WTC11 (cell line): ENCODE measurements at regions not wholly inside any gene's neighbourhood (a gene's known extent, or its start where the extent isn't known, plus 50 kb on each side); places are given as distances from the start of the nearest gene placed in this dataset.

ENCODE experiments used
- ATAC-seq: fragments of 200-7000 bp; cut with Tn5 transposase; 2 replicates; pipeline ENCODE4 v1.10.0; 2021; ENCODE audit warnings: mild to moderate bottlenecking, moderate library complexity
- CTCF ChIA-PET: fragments of 300-600 bp; sonication (Branson Sonifier 250); formaldehyde crosslinking; loops from one replicate; lab custom pipeline; 2021; ENCODE audit warnings: antibody characterized with exemption; lab: Charles Lee
- POLR2A ChIA-PET: fragments of 350-600 bp; sonication (Branson Sonifier 250); formaldehyde crosslinking; loops from one replicate; lab custom pipeline; 2021; ENCODE audit warnings: antibody characterized with exemption; lab: Charles Lee
- DNase-seq: peaks from one replicate; pipeline ENCODE4 v3.0.0; 2021; ENCODE audit warnings: low spot score
- H3K27ac Mint-ChIP-seq: 2 replicates; pipeline ENCODE4 v1.8.0; 2021; ENCODE audit warnings: mixed read lengths
- H3K27me3 Mint-ChIP-seq: 2 replicates; pipeline ENCODE4 v1.8.0; 2021; ENCODE audit warnings: low read depth, mild to moderate bottlenecking, moderate library complexity, mixed read lengths
- H3K36me3 Mint-ChIP-seq: 2 replicates; pipeline ENCODE4 v1.8.0; 2021; ENCODE audit warnings: mixed read lengths
- H3K4me1 Mint-ChIP-seq: 2 replicates; pipeline ENCODE4 v1.8.0; 2022; ENCODE audit warnings: mixed read lengths
- H3K4me3 Mint-ChIP-seq: 2 replicates; pipeline ENCODE4 v1.8.0; 2021; ENCODE audit warnings: mild to moderate bottlenecking, moderate library complexity, mixed read lengths
- H3K9me3 Mint-ChIP-seq: 2 replicates; pipeline ENCODE4 v1.8.0; 2021; ENCODE audit warnings: mixed read lengths
- ATF2 ChIP-seq: sonication (generic); formaldehyde crosslinking; IDR thresholded peaks from 2 replicates; pipeline ENCODE4 v1.8.1; 2022; ENCODE audit warnings: low read depth, missing genetic modification reagents, borderline replicate concordance
- ATF6 ChIP-seq: sonication (generic); formaldehyde crosslinking; IDR thresholded peaks from 2 replicates; pipeline ENCODE4 v1.8.1; 2023; ENCODE audit warnings: mild to moderate bottlenecking, missing genetic modification reagents
- CDX4 ChIP-seq: fragments of 250-450 bp; sonication (Bioruptor Pico); IDR thresholded peaks from 2 replicates; pipeline ENCODE4 v1.9.0; 2021; ENCODE audit warnings: moderate library complexity, mild to moderate bottlenecking, inconsistent platforms, borderline replicate concordance
- CTCF ChIP-seq: fragments of 200-600 bp; IDR thresholded peaks from 2 replicates; pipeline ENCODE4 v1.8.0; 2022; ENCODE audit warnings: antibody characterized with exemption
- ELF4 ChIP-seq: sonication (generic); formaldehyde crosslinking; IDR thresholded peaks from 2 replicates; pipeline ENCODE4 v1.8.1; 2022; ENCODE audit warnings: low read depth, mild to moderate bottlenecking, moderate library complexity, missing genetic modification reagents
- ESRRA ChIP-seq: sonication (generic); formaldehyde crosslinking; IDR thresholded peaks from 2 replicates; pipeline ENCODE4 v1.8.1; 2022; ENCODE audit warnings: mild to moderate bottlenecking, missing genetic modification reagents, borderline replicate concordance
- FOXP1 ChIP-seq: sonication (generic); formaldehyde crosslinking; IDR thresholded peaks from 2 replicates; pipeline ENCODE4 v1.8.0; 2022; ENCODE audit warnings: missing genetic modification reagents, mild to moderate bottlenecking, moderate library complexity, borderline replicate concordance
- JAZF1 ChIP-seq: fragments of 250-450 bp; sonication (Bioruptor Pico); IDR thresholded peaks from 2 replicates; pipeline ENCODE4 v1.9.0; 2021; ENCODE audit warnings: moderate library complexity, mild to moderate bottlenecking, inconsistent platforms
- MAX ChIP-seq: sonication (generic); formaldehyde crosslinking; IDR thresholded peaks from 2 replicates; pipeline ENCODE4 v1.8.0; 2022; ENCODE audit warnings: mild to moderate bottlenecking, missing genetic modification reagents
- NFE2L1 ChIP-seq: sonication (generic); formaldehyde crosslinking; IDR thresholded peaks from 2 replicates; pipeline ENCODE4 v1.8.1; 2023; ENCODE audit warnings: missing genetic modification reagents
- PRRX2 ChIP-seq: fragments of 250-450 bp; sonication (Bioruptor Pico); IDR thresholded peaks from 2 replicates; pipeline ENCODE4 v1.8.0; 2021; ENCODE audit warnings: mild to moderate bottlenecking
- TCF7 ChIP-seq: sonication (generic); formaldehyde crosslinking; IDR thresholded peaks from 2 replicates; pipeline ENCODE4 v1.8.0; 2022; ENCODE audit warnings: mild to moderate bottlenecking, low read depth, missing genetic modification reagents, moderate library complexity
- USF2 ChIP-seq: sonication (generic); formaldehyde crosslinking; IDR thresholded peaks from 2 replicates; pipeline ENCODE4 v1.8.1; 2023; ENCODE audit warnings: mild to moderate bottlenecking, missing genetic modification reagents, moderate library complexity
- ZBTB43 ChIP-seq: sonication (generic); formaldehyde crosslinking; IDR thresholded peaks from 2 replicates; pipeline ENCODE4 v1.8.1; 2023; ENCODE audit warnings: mild to moderate bottlenecking, missing genetic modification reagents
- ZNF138 ChIP-seq: sonication (generic); formaldehyde crosslinking; conservative IDR thresholded peaks from 2 replicates; pipeline ENCODE4 v1.8.1; 2022; ENCODE audit warnings: mild to moderate bottlenecking, moderate library complexity, missing genetic modification reagents
- ZNF219 ChIP-seq: sonication (generic); formaldehyde crosslinking; IDR thresholded peaks from 2 replicates; pipeline ENCODE4 v1.8.0; 2023; ENCODE audit warnings: missing genetic modification reagents, mild to moderate bottlenecking, borderline replicate concordance
- ZNF263 ChIP-seq: sonication (generic); formaldehyde crosslinking; IDR thresholded peaks from 2 replicates; pipeline ENCODE4 v1.8.1; 2022; ENCODE audit warnings: low read depth, mild to moderate bottlenecking, moderate library complexity, missing genetic modification reagents
- ZNF317 ChIP-seq: sonication (generic); formaldehyde crosslinking; IDR thresholded peaks from 2 replicates; pipeline ENCODE4 v1.8.1; 2023; ENCODE audit warnings: low read depth, mild to moderate bottlenecking, moderate library complexity, missing genetic modification reagents, borderline replicate concordance
- ZNF423 ChIP-seq: fragments of 250-450 bp; sonication (Bioruptor Pico); IDR thresholded peaks from 2 replicates; pipeline ENCODE4 v2.1.2; 2022; ENCODE audit warnings: mild to moderate bottlenecking, moderate library complexity
- TF ChIP-seq, protein P1 (sequence below): sonication (generic); formaldehyde crosslinking; IDR thresholded peaks from 2 replicates; pipeline ENCODE4 v1.8.0; 2023; ENCODE audit warnings: mild to moderate bottlenecking, missing genetic modification reagents

GRCh38 chr7:54878339-54878738 is 119.3 kb upstream of the SEC61G start (continued):
- TF ChIP-seq, protein P1, sequence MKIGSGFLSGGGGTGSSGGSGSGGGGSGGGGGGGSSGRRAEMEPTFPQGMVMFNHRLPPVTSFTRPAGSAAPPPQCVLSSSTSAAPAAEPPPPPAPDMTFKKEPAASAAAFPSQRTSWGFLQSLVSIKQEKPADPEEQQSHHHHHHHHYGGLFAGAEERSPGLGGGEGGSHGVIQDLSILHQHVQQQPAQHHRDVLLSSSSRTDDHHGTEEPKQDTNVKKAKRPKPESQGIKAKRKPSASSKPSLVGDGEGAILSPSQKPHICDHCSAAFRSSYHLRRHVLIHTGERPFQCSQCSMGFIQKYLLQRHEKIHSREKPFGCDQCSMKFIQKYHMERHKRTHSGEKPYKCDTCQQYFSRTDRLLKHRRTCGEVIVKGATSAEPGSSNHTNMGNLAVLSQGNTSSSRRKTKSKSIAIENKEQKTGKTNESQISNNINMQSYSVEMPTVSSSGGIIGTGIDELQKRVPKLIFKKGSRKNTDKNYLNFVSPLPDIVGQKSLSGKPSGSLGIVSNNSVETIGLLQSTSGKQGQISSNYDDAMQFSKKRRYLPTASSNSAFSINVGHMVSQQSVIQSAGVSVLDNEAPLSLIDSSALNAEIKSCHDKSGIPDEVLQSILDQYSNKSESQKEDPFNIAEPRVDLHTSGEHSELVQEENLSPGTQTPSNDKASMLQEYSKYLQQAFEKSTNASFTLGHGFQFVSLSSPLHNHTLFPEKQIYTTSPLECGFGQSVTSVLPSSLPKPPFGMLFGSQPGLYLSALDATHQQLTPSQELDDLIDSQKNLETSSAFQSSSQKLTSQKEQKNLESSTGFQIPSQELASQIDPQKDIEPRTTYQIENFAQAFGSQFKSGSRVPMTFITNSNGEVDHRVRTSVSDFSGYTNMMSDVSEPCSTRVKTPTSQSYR = no peak
- no peak for TF ChIP-seq NFE2L1 (CRISPR knock-in tag)
- TF ChIP-seq ZNF219 (CRISPR knock-in tag) = no peak

GRCh38 chr7:54879776-54880175 is 120.8 kb upstream of the SEC61G start:
- DNase-seq = no peak
- Mint-ChIP-seq H3K27me3 (no peaks in the 10 kb centered on the region), H3K9me3 (peaks cover 5% of the 10 kb centered on the region; the same call in 1 of the 2 replicates), H3K27ac (no peak overlapping the region), H3K4me3 (no peak overlapping the region), H3K4me1 (peaks cover 26% of the 10 kb centered on the region), H3K36me3 (no peaks in the 10 kb centered on the region)
- ChIA-PET CTCF (no interaction called here), POLR2A (no interaction called here)
- no peak for TF ChIP-seq MAX (CRISPR knock-in tag)
- TF ChIP-seq FOXP1 (CRISPR knock-in tag) = no peak
- no peak for TF ChIP-seq USF2 (CRISPR knock-in tag)
- no peak for ATAC-seq

DNA sequence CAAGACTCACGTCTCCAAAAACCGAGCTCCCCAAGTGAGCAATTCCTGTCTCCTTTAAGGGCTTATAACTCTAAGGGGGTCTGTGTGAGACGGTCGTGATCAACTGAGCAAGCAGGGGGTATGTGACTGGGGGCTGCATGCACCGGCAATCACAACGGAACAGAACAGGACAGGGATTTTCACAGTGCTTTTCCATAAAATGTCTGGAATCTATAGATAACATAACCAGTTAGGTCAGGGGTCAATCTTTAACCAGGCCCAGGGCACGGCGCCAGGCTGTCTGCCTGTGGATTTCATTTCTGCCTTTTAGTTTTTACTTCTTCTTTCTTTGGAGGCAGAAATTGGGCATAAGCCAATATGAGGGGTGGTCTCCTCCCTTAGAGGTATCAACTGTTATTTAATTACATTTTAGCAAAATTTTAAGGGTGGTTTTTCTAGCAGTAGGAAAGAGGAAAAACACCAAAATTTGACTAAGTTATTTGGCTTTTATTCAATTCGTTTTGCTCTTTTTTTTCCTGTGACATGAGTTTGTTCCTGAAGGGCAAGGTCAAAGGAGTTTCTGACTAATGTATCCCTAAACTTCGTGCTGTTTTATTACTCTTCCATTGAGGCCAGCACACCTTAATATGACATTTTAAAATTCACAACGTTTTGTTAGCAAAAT is 121.4 kb upstream of the SEC61G start:
- no peak for DNase-seq
- POLR2A ChIA-PET = no interaction called here
- CTCF ChIA-PET = no interaction called here
- Mint-ChIP-seq H3K27ac (no peak overlapping the region), H3K36me3 (no peaks in the 10 kb centered on the region), H3K9me3 (peaks cover 5% of the 10 kb centered on the region; the same call in 1 of the 2 replicates), H3K4me3 (no peak overlapping the region), H3K4me1 (peaks cover 26% of the 10 kb centered on the region), H3K27me3 (no peaks in the 10 kb centered on the region)
- no peak for ATAC-seq
- TF ChIP-seq FOXP1 (CRISPR knock-in tag) (no peak), ZNF219 (CRISPR knock-in tag) (no peak), CTCF (no peak), ZBTB43 (CRISPR knock-in tag) (no peak), ATF6 (CRISPR knock-in tag) (no peak), ZNF138 (no peak), JAZF1 (CRISPR knock-in tag) (no peak), ZNF423 (CRISPR knock-in tag) (no peak), TCF7 (CRISPR knock-in tag) (no peak), ELF4 (CRISPR knock-in tag) (no peak), PRRX2 (CRISPR knock-in tag) (no peak), ZNF263 (no peak), CDX4 (CRISPR knock-in tag) (no peak), ZNF317 (CRISPR knock-in tag) (no peak), ESRRA (CRISPR knock-in tag) (no peak), ATF2 (CRISPR knock-in tag) (no peak)
